C1 segment of cervical spinal cord (tissue), 14 donors: ENCODE measurements at regions not wholly inside any gene's neighbourhood (a gene's known extent, or its start where the extent isn't known, plus 50 kb on each side); places are given as distances from the start of the nearest gene placed in this dataset.
"Not testable (repeated sequence)": the region's sequence is repeated elsewhere in the genome, so short reads cannot be mapped to it uniquely, and the experiment has no call there.

Experiments
- DNase-seq, 14 donors: peaks; one replicate each; lab custom pipeline; 2025; lab: John Stamatoyannopoulos, UW

- DNase-seq: no peak
Measured at GRCh38 chr13:99075268-99076191, 97.7 kb upstream of the DOCK9 start.

GRCh38 chr13:99078017-99078771 is 100.3 kb upstream of the DOCK9 start:
- no peak for DNase-seq

- no peak for DNase-seq
Measured at GRCh38 chr13:99080131-99080530, 102.3 kb upstream of the DOCK9 start.

- peak in 1 of 14 donors; percentile 54 for DNase-seq
Measured at GRCh38 chr13:99083981-99084380, 106.1 kb upstream of the DOCK9 start.

- peak in 2 of 14 donors; percentile 5 to 49 for DNase-seq
Measured at GRCh38 chr13:99085139-99085807, 107.4 kb upstream of the DOCK9 start.

GRCh38 chr13:99085808-99086266 is 108.0 kb upstream of the DOCK9 start:
- DNase-seq: peak in 3 of 14 donors; percentile 30 to 43 (median 33)

- DNase-seq: peak in 9 of 14 donors; percentile 28 to 55 (median 45)
Measured at GRCh38 chr13:99086267-99087097, 108.6 kb upstream of the DOCK9 start.

- peak; percentile 48 to 94 (median 86) for DNase-seq
Measured at GRCh38 chr13:99087098-99087953, 109.5 kb upstream of the DOCK9 start.

GRCh38 chr13:99087954-99088491 is 110.2 kb upstream of the DOCK9 start:
- no peak for DNase-seq

GRCh38 chr13:99093997-99094396 is 106.7 kb upstream of the UBAC2 start:
- DNase-seq: no peak

GRCh38 chr13:99101831-99102230 is 98.8 kb upstream of the UBAC2 start:
- DNase-seq: not testable (repeated sequence)

- DNase-seq: peak in 1 of 14 donors; percentile 83
Measured at GRCh38 chr13:99103536-99103935, 97.1 kb upstream of the UBAC2 start.

GRCh38 chr13:99104396-99104795 is 96.3 kb upstream of the UBAC2 start:
- no peak for DNase-seq

GRCh38 chr13:99105160-99105559 is 95.5 kb upstream of the UBAC2 start:
- no peak for DNase-seq

- DNase-seq: no peak
Measured at GRCh38 chr13:99113351-99113750, 87.3 kb upstream of the UBAC2 start.

GRCh38 chr13:99118179-99118578 is 82.5 kb upstream of the UBAC2 start:
- DNase-seq: no peak

- no peak for DNase-seq
Measured at GRCh38 chr13:99119656-99120055, 81.0 kb upstream of the UBAC2 start.

GRCh38 chr13:99120751-99121150 is 79.9 kb upstream of the UBAC2 start:
- DNase-seq: no peak

GRCh38 chr13:99122171-99122570 is 78.5 kb upstream of the UBAC2 start:
- DNase-seq: no peak
